ENCODE measurements at regions not wholly inside any gene's neighbourhood (a gene's known extent, or its start where the extent isn't known, plus 50 kb on each side); places are given as distances from the start of the nearest gene placed in this dataset.

- TF ChIP-seq POLR2A (IDR thresholded peaks at IDR 0.05; ENCODE audit: low read depth, low read length) (no peak), POLR2AphosphoS5 (IDR thresholded peaks at IDR 0.05; ENCODE audit: low read depth, low read length) (no peak), SPI1 (IDR thresholded peaks at IDR 0.05; ENCODE audit: low read depth, low read length) (no peak), TAF1 (IDR thresholded peaks at IDR 0.05; ENCODE audit: low read depth, low read length) (no peak), POU2F2 (IDR thresholded peaks at IDR 0.05; ENCODE audit: low read depth, low read length) (no peak), PAX5 (IDR thresholded peaks at IDR 0.05; ENCODE audit: insufficient read depth, low read length, severe bottlenecking) (no peak)
These were observed 574.6 kb downstream of the SLC4A3 start for GRCh38 chr2:220202066-220202465.
